PFSK-1 (cell line): ENCODE measurements at regions not wholly inside any gene's neighbourhood (a gene's known extent, or its start where the extent isn't known, plus 50 kb on each side); places are given as distances from the start of the nearest gene placed in this dataset.

ENCODE experiments used
- POLR2AphosphoS5 ChIP-seq: IDR thresholded peaks from 2 replicates; pipeline ENCODE4 v1.6.1; 2012; ENCODE audit warnings: low read depth, mild to moderate bottlenecking, control low read depth, low read length, moderate library complexity
- REST ChIP-seq, 2 experiments: IDR thresholded peaks; 2 replicates each; pipeline versions ENCODE4 v1.6.1 to v1.8.0; 2011 to 2012; ENCODE audit warnings: low read depth in 2 of 2, low read length in 2 of 2, control low read depth in 1 of 2, inconsistent platforms in 1 of 2, mild to moderate bottlenecking in 1 of 2, moderate library complexity in 1 of 2; ENCODE audit not compliant: insufficient read depth in 1 of 2

- TF ChIP-seq REST (IDR thresholded peaks at IDR 0.05; ENCODE audit: insufficient read depth in 1 of 2, low read depth in 2 of 2, low read length in 2 of 2) (no peak), POLR2AphosphoS5 (no peak)
Measured at GRCh38 chr18:64876833-64877232, 727.9 kb upstream of the LINC00305 start.
